Kidney glomerular epithelial cell (primary cell): ENCODE measurements at regions not wholly inside any gene's neighbourhood (a gene's known extent, or its start where the extent isn't known, plus 50 kb on each side); places are given as distances from the start of the nearest gene placed in this dataset.

Source experiments
- DNase-seq: peaks from one replicate; lab custom pipeline; 2025; lab: John Stamatoyannopoulos, UW

- DNase-seq, result peak; percentile 94
These were observed 96.2 kb upstream of the ARAP3 start for GRCh38 chr5:141778206-141778605.

DNA sequence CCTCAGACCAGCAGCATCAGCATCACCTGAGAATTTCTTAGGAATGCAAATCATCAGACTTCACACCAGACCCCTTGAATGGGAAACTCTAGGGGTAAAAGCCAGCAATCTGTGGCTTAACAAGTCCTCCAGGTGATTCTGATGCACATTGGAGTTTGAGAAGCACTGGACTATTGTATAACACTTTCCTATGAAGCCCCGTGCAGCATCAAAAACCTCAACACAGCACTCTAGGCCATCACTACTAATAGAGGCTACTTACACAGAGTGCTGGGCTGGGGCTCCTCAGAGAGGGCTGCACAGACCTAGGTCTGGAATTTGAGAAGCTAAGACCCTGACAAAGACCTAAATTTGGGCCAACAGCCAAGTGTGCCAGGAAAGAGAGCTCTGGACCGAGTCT is 95.7 kb upstream of the ARAP3 start:
- DNase-seq, result no peak

DNA sequence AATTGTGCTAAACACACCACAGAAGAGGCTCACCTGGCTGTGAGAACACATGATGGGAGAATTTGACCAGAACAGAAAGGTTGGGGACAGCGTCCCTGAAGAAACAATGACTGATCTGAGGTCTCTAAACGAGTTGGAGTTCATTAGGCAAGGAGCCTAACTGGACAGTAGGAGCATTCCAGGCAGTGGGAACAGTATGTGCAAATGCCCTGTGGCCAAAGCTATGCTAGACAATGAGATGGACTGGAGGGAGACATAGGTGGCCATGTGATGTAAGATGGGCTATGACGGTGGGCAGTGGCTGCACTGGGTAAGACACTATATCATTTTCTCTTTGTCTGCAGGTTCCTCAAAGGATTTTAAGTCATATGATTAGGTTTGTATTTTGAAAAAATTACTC is 95.1 kb upstream of the ARAP3 start:
- DNase-seq, result no peak

DNA sequence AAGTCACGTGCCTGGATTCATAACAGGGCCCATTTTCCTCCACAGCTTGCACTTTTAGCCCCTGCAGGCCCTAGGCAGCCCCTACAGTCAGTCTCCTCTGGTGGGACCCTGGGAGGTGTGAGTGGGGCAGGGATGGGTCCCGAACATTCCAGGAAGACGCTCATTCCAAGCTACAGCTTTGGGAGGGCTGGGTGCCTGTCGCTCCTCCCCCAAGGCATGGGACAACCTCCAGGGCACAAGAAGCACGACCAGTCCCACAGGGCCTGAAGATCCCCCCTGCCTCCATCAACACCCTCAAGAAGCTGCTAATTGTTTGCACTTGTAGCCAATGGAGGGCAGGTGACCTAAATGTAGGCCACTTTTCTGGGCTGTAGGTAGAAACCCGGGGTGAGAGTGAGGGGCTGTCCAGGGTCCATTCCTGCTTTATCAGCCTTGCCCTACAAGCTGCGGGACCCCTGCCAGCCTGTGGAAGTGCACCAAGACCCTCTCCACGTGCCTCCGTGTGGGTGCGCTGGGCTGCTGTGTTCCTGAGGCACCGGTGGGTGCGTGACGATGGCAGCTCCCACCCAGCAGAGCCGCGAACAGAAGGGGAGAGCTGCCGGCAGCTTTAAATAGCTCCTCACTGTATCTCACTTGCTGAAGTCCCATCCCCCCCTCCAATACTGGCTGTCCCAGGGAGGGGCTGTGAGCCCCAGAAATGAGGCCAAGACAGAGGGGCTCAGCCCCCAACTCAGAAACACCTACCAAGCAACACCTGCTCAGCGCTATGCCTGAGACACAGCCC is 91.9 kb upstream of the ARAP3 start:
- no peak for DNase-seq

DNA sequence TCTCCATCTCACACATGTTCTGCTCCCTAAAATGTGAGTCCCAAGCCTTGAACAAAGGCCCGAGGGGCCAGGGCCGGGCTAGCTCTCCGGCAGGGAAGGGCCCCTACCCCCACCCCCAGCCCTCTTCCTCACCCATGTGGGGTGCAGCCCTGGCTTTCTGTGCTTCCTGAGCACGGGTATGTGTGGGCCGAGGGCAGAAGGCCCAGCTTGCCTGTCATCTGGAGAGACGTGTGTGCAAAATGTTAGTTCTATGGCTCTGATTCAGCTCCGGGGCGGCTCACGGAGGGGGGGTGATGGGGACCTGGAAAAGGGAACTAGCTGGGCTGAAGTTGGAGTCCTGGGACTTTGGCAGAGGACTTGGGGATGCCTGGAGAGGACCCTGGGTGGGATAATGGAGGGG is 90.3 kb upstream of the ARAP3 start:
- DNase-seq, result no peak

DNA sequence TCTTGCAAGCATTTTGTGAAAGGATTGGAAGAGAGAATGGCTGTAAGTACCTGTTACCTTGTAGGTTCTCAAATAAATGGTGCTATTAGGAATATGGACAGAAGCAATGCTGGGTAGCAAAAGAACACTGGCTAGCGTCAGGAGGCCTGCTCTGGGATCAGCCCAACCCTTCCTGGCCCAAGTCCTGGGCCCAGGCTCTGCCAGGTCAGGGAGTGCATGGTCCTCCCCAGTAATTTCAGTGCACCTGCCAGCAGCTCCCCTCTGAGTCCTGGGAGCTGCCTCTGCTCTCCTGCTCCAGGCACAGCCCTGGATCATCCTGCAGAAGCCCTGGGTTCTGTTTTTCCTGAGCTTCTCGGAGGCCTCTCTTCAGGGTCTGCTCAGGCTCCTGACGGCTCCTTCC is 89.5 kb upstream of the ARAP3 start:
- DNase-seq, result no peak

- no peak for DNase-seq
These were observed 89.0 kb upstream of the ARAP3 start for GRCh38 chr5:141771031-141771430.

- no peak for DNase-seq
These were observed 87.6 kb upstream of the ARAP3 start for GRCh38 chr5:141769671-141770070.

- no peak for DNase-seq
These were observed 85.6 kb upstream of the ARAP3 start for GRCh38 chr5:141767671-141768070.

DNA sequence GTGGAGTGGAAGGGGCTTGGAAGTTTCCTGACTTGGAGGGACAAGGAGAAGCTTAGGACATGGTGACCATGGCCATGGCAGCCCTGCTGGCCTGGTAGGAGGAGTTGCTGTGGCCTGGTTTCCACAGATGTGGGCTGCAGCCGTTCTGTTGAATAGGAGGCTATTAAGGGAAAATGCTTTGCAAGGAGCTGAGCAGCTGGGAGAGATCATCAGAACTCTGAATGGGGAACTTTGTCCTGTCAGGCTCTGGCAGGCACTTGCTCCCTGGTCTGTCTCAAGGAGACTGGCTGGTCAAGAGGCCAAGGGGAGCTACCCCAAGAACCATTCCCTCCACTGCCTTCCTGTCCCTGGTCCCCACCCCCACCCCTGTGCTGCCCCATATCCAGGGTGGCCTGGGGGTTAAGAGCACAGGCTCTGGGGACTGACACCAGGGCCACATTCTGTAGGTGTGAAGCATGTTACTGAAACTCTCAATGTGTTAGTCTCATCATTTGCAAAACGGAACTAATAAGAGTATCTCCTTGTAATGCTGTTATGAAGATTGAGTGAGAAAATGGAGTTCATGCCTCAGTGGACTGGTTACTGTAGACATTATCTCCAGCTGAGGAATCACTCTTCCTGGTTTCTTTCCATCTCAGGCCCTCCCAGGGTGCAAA is 84.0 kb upstream of the ARAP3 start:
- DNase-seq, result no peak

GRCh38 chr5:141763541-141763940 is 81.5 kb upstream of the ARAP3 start:
- no peak for DNase-seq

- DNase-seq, result no peak
These were observed 80.8 kb upstream of the ARAP3 start for GRCh38 chr5:141762790-141763368.

DNA sequence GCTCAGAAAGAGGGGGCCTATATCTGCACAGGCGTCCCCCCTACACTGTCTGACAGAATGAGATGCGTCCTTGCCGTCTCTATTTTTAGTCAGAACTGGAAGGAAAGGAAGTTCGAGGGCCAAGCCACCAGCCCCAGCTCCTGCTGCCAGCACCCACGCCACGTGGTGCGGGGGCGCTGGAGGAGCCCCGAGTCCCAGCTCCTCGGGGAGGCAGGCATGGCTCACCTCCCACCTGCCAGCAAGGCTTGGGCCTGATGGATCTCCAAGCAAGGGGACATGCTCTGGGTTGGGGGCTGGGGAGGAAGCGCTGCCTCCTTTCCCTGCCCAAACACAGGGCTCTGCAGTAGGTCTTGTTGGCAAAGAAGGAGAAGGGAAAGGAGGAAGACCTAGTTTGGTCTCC is 80.3 kb upstream of the ARAP3 start:
- DNase-seq, result no peak

DNA sequence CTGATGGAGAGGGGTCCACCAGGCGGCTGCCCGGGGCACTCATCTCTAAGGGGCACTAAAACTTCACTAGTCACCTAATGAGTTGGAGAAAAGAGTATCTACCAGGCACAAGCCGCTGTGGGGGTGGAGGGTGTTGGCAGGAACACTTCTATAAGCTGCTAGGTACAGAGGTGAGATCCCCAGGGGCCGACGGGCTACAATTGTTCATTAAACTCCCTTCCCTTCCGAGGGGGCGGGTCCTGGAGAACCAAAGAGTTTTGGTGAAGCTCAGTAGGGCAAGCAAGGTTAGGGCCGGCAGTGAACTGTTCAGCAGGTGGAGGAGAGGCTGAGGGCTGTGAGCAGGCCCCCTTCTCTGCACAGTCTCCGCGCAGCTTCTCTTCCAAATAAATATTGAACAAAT is 78.7 kb upstream of the ARAP3 start:
- DNase-seq, result no peak

- no peak for DNase-seq
These were observed 78.2 kb upstream of the ARAP3 start for GRCh38 chr5:141760193-141760592.

- no peak for DNase-seq
These were observed 76.4 kb upstream of the ARAP3 start for GRCh38 chr5:141758310-141758998.

GRCh38 chr5:141757402-141757801 is 75.4 kb upstream of the ARAP3 start:
- DNase-seq, result peak; percentile 31

DNA sequence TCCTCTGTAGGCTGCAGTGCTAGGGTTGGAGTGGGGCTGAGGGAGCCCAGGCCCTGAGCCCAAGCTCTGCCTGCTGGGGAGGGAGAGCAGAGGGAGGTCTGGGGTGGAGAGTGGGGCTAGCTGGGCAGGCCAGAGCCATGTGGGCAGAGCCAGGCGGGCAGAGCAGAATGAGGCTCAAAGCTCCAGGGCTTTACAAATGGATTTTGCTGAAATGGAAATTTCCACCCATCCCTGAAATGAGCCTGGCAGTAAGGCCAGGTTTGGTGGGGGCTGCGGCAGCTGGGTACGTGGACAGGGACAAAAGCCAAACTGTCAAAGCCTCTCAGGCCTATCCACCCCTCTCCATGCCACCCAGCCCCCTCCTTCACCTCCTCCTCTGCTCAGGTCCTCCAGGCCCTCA is 74.2 kb upstream of the ARAP3 start:
- no peak for DNase-seq

- peak; percentile 11 for DNase-seq
These were observed 72.1 kb upstream of the ARAP3 start for GRCh38 chr5:141753971-141754713.

- no peak for DNase-seq
These were observed 71.3 kb upstream of the ARAP3 start for GRCh38 chr5:141753143-141753970.
